ENCODE measurements at regions not wholly inside any gene's neighbourhood (a gene's known extent, or its start where the extent isn't known, plus 50 kb on each side); places are given as distances from the start of the nearest gene placed in this dataset.

- TF ChIP-seq POLR2A (IDR thresholded peaks at IDR 0.05; ENCODE audit: low read depth, low read length) (no peak), POLR2AphosphoS5 (IDR thresholded peaks at IDR 0.05; ENCODE audit: low read depth, low read length) (no peak)
These were observed 427.9 kb upstream of the CLINT1 start for GRCh38 chr5:158286827-158287226.

Data from GM12892 (cell line).